ENCODE measurements at regions not wholly inside any gene's neighbourhood (a gene's known extent, or its start where the extent isn't known, plus 50 kb on each side); places are given as distances from the start of the nearest gene placed in this dataset.
"Not testable (repeated sequence)": the region's sequence is repeated elsewhere in the genome, so short reads cannot be mapped to it uniquely, and the experiment has no call there.

- not testable (repeated sequence) for H3K4me3 Mint-ChIP-seq; H3K4me1 Mint-ChIP-seq (ENCODE audit: low read depth); H3K27me3 Mint-ChIP-seq (ENCODE audit: low read depth); DNase-seq (ENCODE audit: low spot score); H3K36me3 Mint-ChIP-seq (ENCODE audit: low read depth); H3K27ac Mint-ChIP-seq; H3K9me3 Mint-ChIP-seq
Observed at GRCh38 chr5:87583704-87584103, 171.0 kb upstream of the CCNH start.

- Mint-ChIP-seq H3K27me3 (ENCODE audit: low read depth) (no peaks in the 10 kb centered on the region), H3K9me3 (no peaks in the 10 kb centered on the region), H3K36me3 (ENCODE audit: low read depth) (no peaks in the 10 kb centered on the region), H3K27ac (no peak overlapping the region), H3K4me1 (ENCODE audit: low read depth) (no peaks in the 10 kb centered on the region), H3K4me3 (no peak overlapping the region)
- DNase-seq (ENCODE audit: low spot score), result no peak
Observed at GRCh38 chr5:87582149-87582548, 169.4 kb upstream of the CCNH start.

- Mint-ChIP-seq H3K4me3 (no peak overlapping the region), H3K27me3 (ENCODE audit: low read depth) (no peaks in the 10 kb centered on the region), H3K9me3 (no peaks in the 10 kb centered on the region)
Observed at GRCh38 chr5:87581661-87582060, 168.9 kb upstream of the CCNH start.

GRCh38 chr5:87579678-87580077, 166.9 kb upstream of the CCNH start:
- Mint-ChIP-seq H3K4me1 (ENCODE audit: low read depth) (no peaks in the 10 kb centered on the region), H3K4me3 (no peak overlapping the region), H3K27ac (no peak overlapping the region), H3K9me3 (no peaks in the 10 kb centered on the region), H3K36me3 (ENCODE audit: low read depth) (no peaks in the 10 kb centered on the region), H3K27me3 (ENCODE audit: low read depth) (no peaks in the 10 kb centered on the region)
- no peak for DNase-seq (ENCODE audit: low spot score)

More at GRCh38 chr5:87581661-87582060, 168.9 kb upstream of the CCNH start:
- Mint-ChIP-seq H3K36me3 (ENCODE audit: low read depth) (no peaks in the 10 kb centered on the region), H3K4me1 (ENCODE audit: low read depth) (no peaks in the 10 kb centered on the region), H3K27ac (no peak overlapping the region)
- no peak for DNase-seq (ENCODE audit: low spot score)

GRCh38 chr5:87576867-87577266, 164.1 kb upstream of the CCNH start:
- no peaks in the 10 kb centered on the region for H3K36me3 Mint-ChIP-seq (ENCODE audit: low read depth)
- H3K27me3 Mint-ChIP-seq (ENCODE audit: low read depth), result no peaks in the 10 kb centered on the region
- no peak for DNase-seq (ENCODE audit: low spot score)
- H3K27ac Mint-ChIP-seq, result no peak overlapping the region
- no peaks in the 10 kb centered on the region for H3K4me1 Mint-ChIP-seq (ENCODE audit: low read depth)
- H3K9me3 Mint-ChIP-seq, result no peaks in the 10 kb centered on the region
- H3K4me3 Mint-ChIP-seq, result no peak overlapping the region

GRCh38 chr5:87576306-87576705, 163.6 kb upstream of the CCNH start:
- DNase-seq (ENCODE audit: low spot score); H3K27ac Mint-ChIP-seq; H3K36me3 Mint-ChIP-seq (ENCODE audit: low read depth); H3K27me3 Mint-ChIP-seq (ENCODE audit: low read depth); H3K4me1 Mint-ChIP-seq (ENCODE audit: low read depth); H3K4me3 Mint-ChIP-seq; H3K9me3 Mint-ChIP-seq: not testable (repeated sequence)

GRCh38 chr5:87574106-87574505, 161.4 kb upstream of the CCNH start:
- Mint-ChIP-seq H3K4me3 (no peak overlapping the region), H3K27me3 (ENCODE audit: low read depth) (no peaks in the 10 kb centered on the region), H3K27ac (no peak overlapping the region), H3K9me3 (no peaks in the 10 kb centered on the region), H3K36me3 (ENCODE audit: low read depth) (no peaks in the 10 kb centered on the region), H3K4me1 (ENCODE audit: low read depth) (no peaks in the 10 kb centered on the region)
- DNase-seq (ENCODE audit: low spot score), result no peak

GRCh38 chr5:87572611-87573010, 159.9 kb upstream of the CCNH start:
- Mint-ChIP-seq H3K27me3 (ENCODE audit: low read depth) (no peaks in the 10 kb centered on the region), H3K27ac (no peak overlapping the region), H3K4me1 (ENCODE audit: low read depth) (no peaks in the 10 kb centered on the region), H3K36me3 (ENCODE audit: low read depth) (no peaks in the 10 kb centered on the region), H3K4me3 (no peak overlapping the region), H3K9me3 (no peaks in the 10 kb centered on the region)
- no peak for DNase-seq (ENCODE audit: low spot score)

- no peak for DNase-seq (ENCODE audit: low spot score)
- Mint-ChIP-seq H3K4me1 (ENCODE audit: low read depth) (no peaks in the 10 kb centered on the region), H3K4me3 (no peak overlapping the region), H3K36me3 (ENCODE audit: low read depth) (no peaks in the 10 kb centered on the region), H3K27me3 (ENCODE audit: low read depth) (no peaks in the 10 kb centered on the region), H3K9me3 (no peaks in the 10 kb centered on the region), H3K27ac (no peak overlapping the region)
Observed at GRCh38 chr5:87572090-87572489, 159.4 kb upstream of the CCNH start.

- H3K27me3 Mint-ChIP-seq (ENCODE audit: low read depth), result no peaks in the 10 kb centered on the region
- no peak overlapping the region for H3K4me3 Mint-ChIP-seq
- H3K9me3 Mint-ChIP-seq, result no peaks in the 10 kb centered on the region
- no peak for DNase-seq (ENCODE audit: low spot score)
- H3K4me1 Mint-ChIP-seq (ENCODE audit: low read depth), result no peaks in the 10 kb centered on the region
- H3K36me3 Mint-ChIP-seq (ENCODE audit: low read depth), result no peaks in the 10 kb centered on the region
- no peak overlapping the region for H3K27ac Mint-ChIP-seq
Observed at GRCh38 chr5:87570366-87570765, 157.6 kb upstream of the CCNH start.

GRCh38 chr5:87562068-87562467, 149.3 kb upstream of the CCNH start:
- no peak overlapping the region for H3K27ac Mint-ChIP-seq
- H3K27me3 Mint-ChIP-seq (ENCODE audit: low read depth), result no peaks in the 10 kb centered on the region
- H3K4me3 Mint-ChIP-seq, result no peak overlapping the region
- H3K36me3 Mint-ChIP-seq (ENCODE audit: low read depth), result no peaks in the 10 kb centered on the region
- no peaks in the 10 kb centered on the region for H3K4me1 Mint-ChIP-seq (ENCODE audit: low read depth)
- DNase-seq (ENCODE audit: low spot score), result no peak
- no peaks in the 10 kb centered on the region for H3K9me3 Mint-ChIP-seq

- no peak overlapping the region for H3K4me3 Mint-ChIP-seq
- no peaks in the 10 kb centered on the region for H3K27me3 Mint-ChIP-seq (ENCODE audit: low read depth)
- no peaks in the 10 kb centered on the region for H3K36me3 Mint-ChIP-seq (ENCODE audit: low read depth)
- no peaks in the 10 kb centered on the region for H3K4me1 Mint-ChIP-seq (ENCODE audit: low read depth)
- H3K9me3 Mint-ChIP-seq, result no peaks in the 10 kb centered on the region
- DNase-seq (ENCODE audit: low spot score), result no peak
- H3K27ac Mint-ChIP-seq, result no peak overlapping the region
Observed at GRCh38 chr5:87560528-87560927, 147.8 kb upstream of the CCNH start.

GRCh38 chr5:87551911-87552310, 139.2 kb upstream of the CCNH start:
- H3K4me3 Mint-ChIP-seq, result no peak overlapping the region
- no peak overlapping the region for H3K27ac Mint-ChIP-seq
- H3K4me1 Mint-ChIP-seq (ENCODE audit: low read depth), result no peaks in the 10 kb centered on the region
- no peak for DNase-seq (ENCODE audit: low spot score)
- H3K9me3 Mint-ChIP-seq, result peaks cover 6% of the 10 kb centered on the region
- H3K27me3 Mint-ChIP-seq (ENCODE audit: low read depth), result no peaks in the 10 kb centered on the region
- no peaks in the 10 kb centered on the region for H3K36me3 Mint-ChIP-seq (ENCODE audit: low read depth)

GRCh38 chr5:87541676-87542075, 128.9 kb upstream of the CCNH start:
- Mint-ChIP-seq H3K4me1 (ENCODE audit: low read depth) (no peaks in the 10 kb centered on the region), H3K9me3 (no peaks in the 10 kb centered on the region), H3K36me3 (ENCODE audit: low read depth) (no peaks in the 10 kb centered on the region), H3K4me3 (no peak overlapping the region), H3K27ac (no peak overlapping the region), H3K27me3 (ENCODE audit: low read depth) (no peaks in the 10 kb centered on the region)
- DNase-seq (ENCODE audit: low spot score), result no peak

GRCh38 chr5:87541033-87541432, 128.3 kb upstream of the CCNH start:
- Mint-ChIP-seq H3K4me1 (ENCODE audit: low read depth) (no peaks in the 10 kb centered on the region), H3K36me3 (ENCODE audit: low read depth) (no peaks in the 10 kb centered on the region), H3K27me3 (ENCODE audit: low read depth) (no peaks in the 10 kb centered on the region), H3K27ac (no peak overlapping the region), H3K4me3 (no peak overlapping the region), H3K9me3 (no peaks in the 10 kb centered on the region)
- DNase-seq (ENCODE audit: low spot score), result no peak

All from T-helper 2 cell treated with Interferon-gamma antibody and Interleukin-4, amounts not matched to agents 5 μg/mL and 100 μg/mL, for 36 hours (primary cell).